LoVo (cell line): ENCODE measurements at regions not wholly inside any gene's neighbourhood (a gene's known extent, or its start where the extent isn't known, plus 50 kb on each side); places are given as distances from the start of the nearest gene placed in this dataset.

Experiments
- DNase-seq: peaks from one replicate; pipeline ENCODE4 v3.0.0-alpha.2; 2016; ENCODE audit warnings: low spot score

DNA sequence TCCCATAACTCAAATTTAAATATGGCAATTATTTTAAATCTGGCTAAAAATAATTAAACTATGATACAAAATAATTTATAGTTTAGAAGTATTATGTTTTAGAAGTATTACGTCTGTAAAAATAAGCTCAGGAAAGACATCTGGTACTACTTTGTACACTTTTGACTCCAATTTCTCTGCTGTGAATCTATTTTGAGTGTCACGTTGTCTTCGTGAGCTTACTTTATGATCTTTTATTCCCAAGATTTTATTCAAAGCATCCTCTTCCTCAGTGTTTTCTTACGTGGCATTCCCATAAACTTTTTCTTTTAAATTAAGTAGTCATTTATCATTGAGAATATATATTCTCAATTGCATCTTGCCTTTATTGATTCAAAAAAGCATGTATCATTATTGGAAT lies 223.3 kb upstream of the KCNJ16 start:
- DNase-seq = no peak

DNA sequence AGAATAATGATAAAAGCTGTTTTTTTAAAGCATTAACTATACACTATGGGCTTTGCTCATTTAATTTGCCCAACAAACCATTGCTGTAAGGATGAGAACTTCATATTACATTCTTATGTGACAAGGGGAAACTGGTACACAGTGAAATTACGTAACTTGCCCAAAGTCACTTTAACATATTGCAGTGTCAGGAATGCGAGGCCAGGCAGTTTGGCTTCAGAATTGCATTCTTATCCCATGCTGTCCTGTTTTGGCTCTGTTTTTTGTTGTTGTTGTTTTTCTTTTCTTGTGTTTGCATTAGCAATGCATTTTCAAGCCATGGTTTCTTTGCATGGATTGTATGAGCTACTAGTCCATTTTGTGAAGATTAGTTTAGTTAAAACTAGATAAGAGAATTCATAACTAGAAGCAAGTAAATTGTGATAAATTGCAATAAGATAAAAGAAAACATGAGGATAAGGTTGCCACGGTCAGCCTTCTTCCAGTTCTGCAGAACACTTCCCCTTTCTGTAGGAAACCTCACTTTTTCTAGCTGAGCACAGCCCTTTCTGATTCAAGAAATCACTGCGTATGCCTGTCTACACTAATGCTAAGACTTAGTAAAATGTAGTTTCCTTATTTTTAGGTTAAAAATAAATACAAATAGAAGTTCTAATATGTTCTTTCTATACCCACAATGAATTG lies 221.3 kb upstream of the KCNJ16 start:
- no peak for DNase-seq

DNA sequence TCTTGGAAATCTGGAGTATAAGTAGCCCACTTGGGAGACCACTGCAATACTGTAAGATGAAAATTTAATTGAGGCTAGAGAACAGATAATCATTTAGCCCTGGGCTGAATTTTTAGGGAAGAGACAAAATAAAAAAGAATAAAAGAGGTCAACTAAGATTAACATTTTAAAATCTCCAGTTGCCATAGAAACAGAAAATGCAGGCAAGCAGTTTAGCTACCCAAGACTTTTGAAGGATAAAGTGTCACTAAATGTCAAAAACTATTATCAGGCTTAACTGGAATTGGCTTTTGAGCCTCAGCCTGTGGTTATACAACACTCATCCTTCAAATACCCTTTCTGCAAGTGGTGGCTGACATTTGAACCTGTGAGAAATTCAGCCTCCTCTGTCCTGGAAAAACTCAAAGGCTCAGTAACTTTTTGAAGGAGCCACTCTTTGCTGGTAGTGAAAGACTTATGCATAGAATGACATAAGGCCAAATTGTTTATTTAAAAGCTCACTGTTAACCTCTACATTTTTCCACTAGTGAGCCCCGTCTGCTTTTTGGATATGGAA lies 220.7 kb upstream of the KCNJ16 start:
- DNase-seq = no peak

DNA sequence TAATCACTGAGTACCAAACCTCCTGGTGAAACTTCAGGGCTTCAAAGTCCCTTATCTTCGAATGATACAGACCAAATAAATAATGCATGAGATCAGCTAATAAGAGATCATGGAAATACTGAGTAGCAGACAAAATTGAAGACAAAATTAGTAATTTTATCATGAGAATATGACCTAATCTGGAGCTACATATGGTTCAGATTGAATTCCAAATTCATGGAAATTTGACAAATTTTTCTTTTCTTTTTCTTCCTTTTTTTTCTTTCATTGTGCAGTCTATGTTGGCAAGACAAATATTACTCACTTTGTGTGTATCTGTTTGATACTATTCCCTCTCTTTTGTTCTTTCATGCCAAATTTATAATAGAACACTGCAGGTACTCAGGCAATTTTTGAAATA lies 218.1 kb upstream of the KCNJ16 start:
- DNase-seq = no peak

DNA sequence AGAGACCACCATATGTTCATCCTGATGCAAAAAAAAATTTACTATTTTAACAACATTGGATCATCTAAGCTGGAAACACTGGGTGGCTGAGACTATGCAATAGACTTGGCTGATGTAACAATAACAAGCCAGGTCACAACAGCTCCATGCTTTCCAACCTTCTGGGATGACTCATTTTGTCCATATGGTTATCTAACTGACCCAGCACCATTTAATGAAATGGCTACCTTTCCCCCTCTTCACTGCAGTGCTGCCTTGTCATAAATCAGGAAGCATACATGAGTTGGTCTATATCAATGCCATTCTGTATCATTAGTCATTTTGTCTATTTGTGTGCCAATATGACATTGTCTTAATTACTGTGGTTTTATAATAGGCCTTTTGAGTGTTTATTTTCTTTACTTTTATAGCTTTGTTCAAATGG lies 217.6 kb upstream of the KCNJ16 start:
- peak; percentile 76 for DNase-seq

DNA sequence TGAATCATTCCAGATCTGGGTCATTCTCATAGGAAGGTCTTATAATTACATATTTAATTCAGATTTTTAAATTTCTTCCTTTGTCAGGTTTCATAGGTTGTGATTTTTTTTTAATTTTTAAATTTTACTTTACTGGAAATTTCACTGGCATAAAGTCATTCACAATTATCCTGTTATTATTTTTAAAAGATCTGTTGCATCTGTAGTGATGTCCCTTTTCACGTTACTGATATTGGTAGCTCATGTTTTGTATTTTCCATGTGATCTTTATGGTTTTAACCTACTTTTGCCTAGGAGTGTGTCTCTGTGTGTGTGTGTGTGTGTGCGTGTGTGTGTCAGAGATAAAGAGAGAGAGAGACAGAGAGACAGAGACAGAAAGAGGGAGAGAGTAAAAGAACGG lies 216.6 kb upstream of the KCNJ16 start:
- DNase-seq = no peak

DNA sequence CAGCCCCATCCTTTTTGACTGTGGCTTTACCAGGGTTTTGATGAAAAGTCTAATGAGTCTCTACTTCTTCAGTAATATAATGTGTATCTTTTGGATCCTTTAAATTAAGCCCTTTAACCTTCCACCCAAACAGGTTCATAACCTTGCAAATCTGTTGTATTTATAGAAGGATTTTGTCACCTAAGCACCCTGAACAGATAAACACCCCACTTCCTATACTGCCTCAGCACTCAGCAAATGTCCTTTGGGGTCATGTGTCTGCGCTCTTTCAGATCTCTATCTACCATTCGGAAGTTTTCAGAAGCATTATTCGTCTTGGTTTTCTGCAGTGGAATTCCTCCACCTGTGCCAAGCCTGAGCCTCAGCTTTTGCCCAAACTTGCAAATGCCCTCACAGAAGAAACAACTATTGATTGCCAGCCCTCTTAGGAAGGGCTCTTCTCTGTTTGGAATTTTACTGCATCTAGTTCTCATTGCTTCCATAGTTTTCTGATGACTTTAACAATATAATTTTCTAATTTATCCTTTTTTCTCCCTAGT lies 214.8 kb upstream of the KCNJ16 start:
- no peak for DNase-seq

DNA sequence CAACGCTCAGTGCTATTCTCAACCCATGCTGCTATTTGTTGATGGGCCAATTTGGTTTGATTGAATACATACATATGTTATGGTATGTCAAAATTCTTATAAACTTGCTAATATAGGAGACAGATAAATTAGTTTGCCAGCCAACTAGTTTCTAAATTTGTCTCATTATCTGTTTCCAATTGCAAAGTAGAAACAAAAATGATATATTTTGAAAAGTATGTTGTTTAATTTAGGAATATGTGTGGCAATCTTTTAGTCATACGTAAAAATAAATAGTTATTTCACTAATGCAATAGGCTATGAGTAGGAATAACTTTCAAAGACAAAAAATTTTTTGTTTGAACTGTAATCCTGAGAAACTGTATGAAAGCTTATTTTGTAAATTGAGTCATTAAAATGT lies 210.6 kb upstream of the KCNJ16 start:
- DNase-seq = no peak

DNA sequence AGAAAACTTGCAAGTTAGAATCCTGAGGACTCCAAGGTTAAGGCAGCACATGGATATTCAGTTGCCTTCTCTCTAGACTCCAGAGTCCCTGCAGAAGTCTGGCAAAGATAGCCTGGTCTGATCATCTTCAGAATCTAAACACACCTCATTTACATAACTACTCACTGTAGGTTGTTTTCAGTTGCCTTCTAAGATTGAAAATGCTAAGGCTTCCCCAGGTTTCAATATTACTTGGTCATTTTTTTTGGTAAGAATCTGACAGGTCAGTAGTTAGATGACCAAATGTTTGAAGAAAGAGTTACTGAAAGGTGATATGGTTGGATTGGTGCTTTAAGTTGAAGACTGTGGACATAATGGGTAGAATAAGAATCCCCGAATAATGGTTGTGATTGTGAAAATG lies 205.4 kb upstream of the KCNJ16 start:
- no peak for DNase-seq

DNA sequence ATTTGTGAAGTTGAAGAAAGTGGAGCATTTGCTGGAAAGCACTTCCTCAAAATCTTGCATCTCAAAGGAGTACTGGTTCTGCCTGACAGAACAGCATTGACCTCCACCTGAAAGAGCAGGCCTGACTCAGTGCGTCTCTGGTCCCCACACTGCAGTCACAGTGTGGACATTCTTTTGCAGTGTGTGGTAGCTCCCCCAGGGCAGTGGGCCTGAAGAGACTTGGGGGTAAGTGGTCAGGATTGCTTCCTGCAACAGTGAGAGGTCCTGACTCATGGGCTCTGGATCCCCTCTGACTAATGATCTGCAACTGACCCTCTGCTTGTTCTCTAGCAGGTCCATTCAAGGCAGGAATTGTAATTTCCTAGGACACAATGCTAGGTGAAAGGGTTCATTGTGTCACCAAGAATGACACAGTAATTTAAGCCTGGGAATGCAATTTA lies 204.9 kb upstream of the KCNJ16 start:
- no peak for DNase-seq

DNA sequence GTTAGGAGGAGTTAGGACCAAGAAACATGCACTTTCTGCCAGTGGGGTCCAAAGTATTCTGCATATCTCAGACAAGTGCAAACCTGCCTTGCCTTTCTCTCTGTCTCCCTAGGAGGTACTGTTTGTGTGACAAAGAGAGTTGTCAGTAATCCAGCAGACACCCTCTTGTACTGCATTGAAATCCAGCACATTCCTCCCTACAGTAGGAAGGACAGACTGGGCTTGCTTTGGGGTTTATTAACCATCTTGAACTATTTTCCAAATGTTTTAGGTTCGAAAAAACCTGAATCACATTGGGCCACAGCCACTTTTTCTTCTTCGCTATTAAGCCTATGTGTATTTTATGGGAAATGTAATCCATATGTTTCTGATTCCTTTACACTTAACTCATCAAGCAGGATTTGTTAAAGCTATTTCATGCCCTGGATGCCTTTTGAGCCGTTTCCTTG lies 204.2 kb upstream of the KCNJ16 start:
- no peak for DNase-seq

DNA sequence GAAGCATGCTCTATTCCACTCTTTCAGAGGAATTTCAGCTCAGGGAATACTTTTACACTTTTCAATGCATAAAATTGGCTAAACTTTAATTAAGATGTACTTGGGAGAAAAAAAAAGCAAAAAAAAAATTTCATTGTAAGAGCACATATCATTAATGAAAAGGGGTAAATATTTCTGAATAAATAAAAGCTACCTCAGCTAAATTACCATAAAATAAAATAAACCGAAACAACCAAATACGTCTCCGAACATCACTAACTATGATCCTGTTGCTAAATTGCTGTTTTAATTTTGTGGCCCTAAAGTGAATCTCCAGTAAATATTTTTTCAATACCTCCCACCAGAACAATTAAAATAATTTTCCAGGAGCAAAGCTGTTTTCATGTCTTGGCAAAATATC lies 203.7 kb upstream of the KCNJ16 start:
- no peak for DNase-seq

DNA sequence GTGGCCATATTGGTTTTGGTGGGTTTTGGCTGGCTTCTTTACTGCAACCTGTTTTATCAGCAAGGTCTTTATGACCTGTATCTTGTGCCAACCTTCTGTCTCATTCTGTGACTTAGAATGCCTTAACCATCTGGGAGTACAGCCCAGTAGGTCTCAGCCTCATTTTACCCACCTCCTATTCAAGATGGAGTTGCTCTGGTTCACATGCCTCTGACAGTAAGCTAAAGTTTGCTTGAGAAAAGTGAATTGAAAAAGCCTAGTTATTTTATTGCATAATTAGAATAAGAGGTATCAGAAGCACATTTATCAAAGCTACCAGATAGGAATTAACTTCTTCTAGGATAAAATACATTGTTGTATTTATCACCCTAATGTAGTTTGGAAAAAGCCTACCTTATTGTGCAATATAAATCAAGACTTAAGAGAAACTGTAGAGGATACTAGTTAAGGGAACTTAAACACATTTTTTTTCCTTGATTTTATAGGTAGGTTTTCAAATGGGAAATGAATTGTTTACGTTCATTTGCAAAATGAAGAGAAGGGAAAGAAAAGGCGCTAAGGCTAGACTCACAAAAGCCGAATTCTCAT lies 202.3 kb upstream of the KCNJ16 start:
- DNase-seq = no peak

DNA sequence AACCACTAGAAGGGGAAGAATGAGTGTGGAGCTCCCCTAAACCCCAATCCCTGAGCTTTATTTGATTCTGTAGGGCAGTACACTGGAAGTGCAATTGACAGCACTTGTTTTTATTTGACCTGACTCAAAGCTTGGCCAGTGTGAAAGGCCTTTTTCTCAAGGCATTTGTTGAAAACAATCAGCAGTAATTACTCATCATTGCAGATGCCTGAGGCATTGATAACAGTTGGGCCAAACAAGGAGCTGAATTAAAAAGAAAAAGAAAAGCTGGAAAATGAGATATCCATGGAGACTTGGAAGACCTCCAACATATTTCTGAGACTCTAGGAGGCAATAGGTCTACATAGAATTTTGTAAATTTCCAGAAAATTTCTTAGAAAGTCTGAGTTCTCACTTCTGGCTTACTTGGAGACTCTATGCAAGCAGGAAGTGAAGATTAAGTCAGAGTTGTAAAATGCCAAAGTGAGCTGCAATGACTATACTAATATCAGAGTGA lies 200.8 kb upstream of the KCNJ16 start:
- no peak for DNase-seq

DNA sequence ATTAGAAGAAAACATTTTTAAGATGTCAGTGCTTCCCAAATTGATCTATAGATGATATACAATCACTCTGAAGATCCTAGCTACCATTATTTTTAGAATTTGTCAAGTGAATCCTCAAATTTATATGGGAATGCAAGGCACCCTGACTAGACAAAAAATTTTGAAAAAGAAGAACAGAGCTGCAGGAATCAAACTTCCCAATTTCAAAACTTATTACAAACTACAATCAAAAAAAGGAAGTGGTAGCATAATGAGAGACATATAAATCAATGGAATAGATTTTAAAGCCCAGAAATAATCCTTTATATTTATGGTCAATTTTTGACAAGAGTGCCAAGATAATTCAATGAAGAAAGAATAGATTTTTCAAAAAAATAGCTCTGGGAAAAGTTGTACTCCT lies 198.3 kb upstream of the KCNJ16 start:
- DNase-seq = no peak

DNA sequence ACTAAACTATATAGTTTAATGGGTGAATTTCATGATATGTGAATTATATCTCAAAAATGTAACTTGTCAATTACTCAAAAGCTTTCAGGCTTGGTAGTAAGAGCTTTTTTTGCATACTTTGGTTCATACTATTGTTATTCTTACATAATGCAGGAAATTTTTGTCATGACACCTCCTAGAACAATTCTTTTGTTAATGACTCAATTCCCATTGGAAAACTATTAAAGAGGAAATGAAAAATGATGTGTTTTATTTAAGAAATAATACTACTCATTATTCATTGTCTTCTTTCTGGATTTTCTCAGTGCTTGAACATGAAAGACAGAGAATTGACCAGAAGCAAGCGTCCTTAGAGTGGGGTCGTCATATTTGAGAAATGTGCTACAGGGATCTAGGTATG lies 196.4 kb upstream of the KCNJ16 start:
- DNase-seq = no peak

DNA sequence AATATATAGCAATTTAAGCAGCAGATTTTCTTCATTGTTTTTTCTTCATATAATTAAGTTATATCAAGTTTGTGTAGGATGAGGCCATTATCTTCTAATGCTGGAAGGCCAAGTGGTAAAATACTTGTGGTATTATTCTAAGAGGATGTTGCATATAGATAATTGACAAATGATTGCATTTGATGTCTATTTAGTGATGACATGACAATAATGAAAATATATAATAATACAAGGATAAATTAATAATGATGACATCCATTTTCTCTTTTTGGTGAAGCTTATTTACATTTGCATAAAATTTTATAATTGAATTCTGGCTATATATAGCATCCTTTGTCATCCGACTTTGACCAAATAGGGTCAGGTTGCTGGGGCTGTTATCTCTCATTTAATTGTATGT lies 195.4 kb upstream of the KCNJ16 start:
- no peak for DNase-seq

DNA sequence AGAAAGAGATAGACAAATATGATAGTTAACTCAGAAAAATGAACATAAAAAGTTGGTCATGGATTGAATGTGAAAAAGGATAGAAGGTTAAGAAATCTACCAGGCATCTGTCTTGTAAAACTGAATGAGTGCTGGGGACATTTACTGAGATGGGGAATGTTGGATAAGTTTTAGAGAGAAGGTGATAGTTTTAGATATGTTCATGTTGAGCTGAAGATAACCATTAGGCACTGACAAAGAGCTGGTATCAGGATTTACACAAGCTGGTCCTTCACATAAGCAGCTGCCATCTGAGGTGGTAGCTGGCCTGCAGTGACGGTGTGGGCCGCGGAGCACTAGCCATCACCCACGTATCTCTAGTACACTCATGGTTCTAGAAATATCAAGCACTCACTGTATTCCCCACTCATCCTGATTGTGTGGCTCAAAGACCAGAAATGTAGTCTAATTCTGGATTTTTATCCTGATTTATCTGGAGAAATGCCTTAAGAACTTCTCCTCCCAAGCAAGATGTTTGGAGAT lies 194.4 kb upstream of the KCNJ16 start:
- no peak for DNase-seq

DNA sequence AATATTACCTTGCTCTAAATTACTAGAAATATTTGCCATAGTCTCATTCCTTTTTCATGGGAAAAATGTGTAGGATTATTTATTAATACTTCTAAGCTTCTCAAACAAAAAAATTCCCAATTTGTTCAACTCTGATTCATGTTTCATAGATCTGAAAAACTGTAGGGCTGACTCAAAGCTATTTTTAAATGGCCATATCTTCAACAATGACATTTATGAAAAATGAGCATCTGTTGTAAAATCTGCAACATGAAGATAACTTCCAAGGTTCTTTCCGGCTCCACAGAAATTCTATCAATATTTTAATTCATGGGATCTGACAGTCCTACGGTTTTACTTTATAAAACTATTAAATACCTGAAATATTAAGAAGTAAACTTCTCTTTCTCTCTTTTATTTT lies 192.7 kb upstream of the KCNJ16 start:
- no peak for DNase-seq

DNA sequence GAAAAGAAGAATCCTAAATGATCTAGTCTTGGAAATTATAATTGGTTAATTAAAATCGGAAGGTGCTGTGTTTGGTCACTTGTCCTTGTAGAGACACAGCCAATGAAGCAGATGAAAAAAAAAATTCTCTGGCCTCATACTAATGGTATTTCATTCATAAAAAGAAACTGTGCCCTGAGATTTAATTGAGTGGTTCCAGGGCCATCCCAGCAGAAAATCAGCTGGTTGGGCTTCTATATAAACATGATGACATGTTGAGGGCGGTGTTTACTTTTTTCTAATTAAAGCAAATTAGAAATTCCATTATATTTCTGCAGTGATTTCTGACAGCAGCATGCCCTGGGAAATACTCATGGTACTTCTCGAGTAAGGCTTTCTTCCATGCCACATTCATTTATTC lies 191.9 kb upstream of the KCNJ16 start:
- DNase-seq = no peak

DNA sequence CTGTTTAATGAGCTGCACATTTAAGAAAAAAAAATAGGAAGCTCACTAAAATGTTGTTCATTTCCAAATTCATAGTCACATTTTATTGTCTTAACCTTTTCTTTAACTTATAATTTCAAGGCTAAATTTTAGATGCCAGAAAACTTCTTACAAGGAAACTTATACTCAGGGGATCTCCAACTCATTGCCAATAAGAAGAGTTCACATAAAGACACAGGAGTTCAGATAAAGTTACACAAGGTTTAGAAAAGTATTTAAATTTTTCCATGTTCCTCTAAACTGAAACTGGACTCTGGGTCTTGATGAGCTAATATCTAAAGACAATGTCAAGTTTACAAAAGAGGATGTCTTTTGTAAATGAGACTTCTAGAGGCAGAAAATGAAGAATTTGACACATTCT lies 190.7 kb upstream of the KCNJ16 start:
- no peak for DNase-seq

DNA sequence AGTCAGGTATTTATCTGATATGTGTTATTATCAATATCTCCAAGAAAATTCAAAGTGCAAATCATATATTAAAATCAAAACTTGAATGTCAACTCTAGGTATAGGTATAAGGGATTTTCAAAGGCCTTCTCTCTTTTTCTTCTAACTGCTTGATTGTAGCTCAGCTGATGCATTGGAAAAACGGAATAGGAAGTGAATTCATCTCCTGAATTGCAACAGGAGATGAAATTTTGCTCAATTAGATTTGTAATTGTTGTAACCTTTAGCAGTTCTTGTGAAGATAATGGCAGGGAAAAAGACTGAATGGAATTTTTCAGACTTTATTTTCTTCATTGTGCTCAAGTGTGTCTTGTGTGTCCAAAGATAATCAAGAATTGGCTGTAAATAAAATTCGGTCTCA lies 190.2 kb upstream of the KCNJ16 start:
- DNase-seq = no peak

DNA sequence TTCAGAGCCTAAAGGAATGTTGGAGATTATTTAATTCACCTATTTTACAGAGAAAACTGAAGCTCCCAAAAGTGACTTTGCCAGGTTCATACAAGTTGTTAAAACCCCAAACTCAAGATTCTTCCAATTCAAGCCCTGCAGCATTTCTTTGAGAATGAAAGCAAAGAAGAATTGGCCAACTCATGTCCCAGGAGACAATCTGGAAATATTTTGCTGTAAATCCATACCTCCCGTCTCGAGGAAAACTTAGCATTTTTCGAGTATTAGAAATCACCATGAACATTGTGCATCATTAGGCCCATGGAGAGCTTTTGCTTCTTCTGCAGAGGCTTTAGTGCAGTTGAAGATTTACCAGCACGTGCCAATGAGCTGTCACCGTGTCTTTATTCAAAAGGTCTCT lies 176.4 kb upstream of the KCNJ16 start:
- DNase-seq = no peak
